ENCODE measurements at regions not wholly inside any gene's neighbourhood (a gene's known extent, or its start where the extent isn't known, plus 50 kb on each side); places are given as distances from the start of the nearest gene placed in this dataset.

GRCh38 chr13:73997964-73998363 is 136.2 kb downstream of the KLF12 start:
- Histone ChIP-seq H3K4ac (ENCODE audit: low read depth, low read length) (no peak overlapping the region), H3K9ac (ENCODE audit: low read depth, low read length) (no peak overlapping the region), H3K27me3 (ENCODE audit: control insufficient read depth, insufficient read depth, low read length) (no peaks in the 10 kb centered on the region), H3K9me1 (ENCODE audit: insufficient read depth, low read length) (peaks cover 5% of the 10 kb centered on the region; the same call in 1 of the 2 replicates), H2AK9ac (replicated peaks; ENCODE audit: low read depth, low read length, poor library complexity) (no peak overlapping the region), H3K18ac (ENCODE audit: low read depth, low read length) (no peak overlapping the region), H3K4me1 (ENCODE audit: control insufficient read depth, insufficient read depth, low read length) (no peaks in the 10 kb centered on the region), H3K4me3 (ENCODE audit: insufficient read depth, low read depth, low read length) (no peak overlapping the region), H3K9me3 (ENCODE audit: control insufficient read depth, insufficient read depth, low read length) (no peaks in the 10 kb centered on the region), H2BK120ac (ENCODE audit: low read depth, low read length) (no peak overlapping the region), H4K20me1 (ENCODE audit: insufficient read depth, low read length) (peaks cover 4% of the 10 kb centered on the region; the same call in 1 of the 2 replicates), H3K14ac (replicated peaks; ENCODE audit: low read depth, low read length) (no peak overlapping the region), H3K23ac (ENCODE audit: low read depth, low read length) (no peak overlapping the region), H3K36me3 (ENCODE audit: control insufficient read depth, insufficient read depth, low read length) (peaks cover under 1% of the 10 kb centered on the region; the same call in 1 of the 2 replicates), H4K5ac (ENCODE audit: low read depth, low read length) (no peak overlapping the region), H2AFZ (replicated peaks; ENCODE audit: low read length, poor library complexity) (no peak overlapping the region), H4K8ac (ENCODE audit: low read depth in 2 of 2, low read length in 2 of 2) (no peak overlapping the region), H3K27ac (ENCODE audit: insufficient read depth, low read length) (no peak overlapping the region), H2AK5ac (ENCODE audit: low read depth, low read length) (no peak overlapping the region), H3K79me1 (ENCODE audit: low read depth in 1 of 2, low read length in 2 of 2) (peaks cover 40 to 48% of the 10 kb centered on the region in 2 experiments), H2BK20ac (ENCODE audit: low read depth, low read length) (no peak overlapping the region), H4K91ac (ENCODE audit: insufficient read depth, low read depth, low read length) (no peak overlapping the region), H3K56ac (ENCODE audit: extremely low read depth, insufficient read depth, low read length) (no peak overlapping the region), H2BK5ac (ENCODE audit: low read depth, low read length, poor library complexity, severe bottlenecking) (no peak overlapping the region), H3K4me2 (ENCODE audit: low read depth, low read length) (no peak overlapping the region), H2BK15ac (ENCODE audit: low read depth, low read length) (no peak overlapping the region)
- in situ Hi-C loops (cut with MboI; ENCODE audit: low sequenced_read_pairs), result no loop called here
- TF ChIP-seq POLR2A (IDR thresholded peaks at IDR 0.05; ENCODE audit: low read depth, low read length), result no peak
- TF ChIP-seq MAFK (IDR thresholded peaks at IDR 0.05; ENCODE audit: low read depth, low read length), result no peak
- no peak for TF ChIP-seq RFX5 (IDR thresholded peaks at IDR 0.05; ENCODE audit: low read depth, low read length)
- no peak for TF ChIP-seq MAZ (IDR thresholded peaks at IDR 0.05; ENCODE audit: borderline replicate concordance, low read depth, low read length)
- TF ChIP-seq SMC3 (IDR thresholded peaks at IDR 0.05; ENCODE audit: low read depth, low read length), result no peak
- TF ChIP-seq RAD21 (IDR thresholded peaks at IDR 0.05; ENCODE audit: low read length), result no peak
- TF ChIP-seq MXI1 (IDR thresholded peaks at IDR 0.05; ENCODE audit: borderline replicate concordance, low read depth, low read length), result no peak
- TF ChIP-seq FOS (IDR thresholded peaks at IDR 0.05; ENCODE audit: low read depth, low read length), result no peak
- no peak for TF ChIP-seq USF2 (IDR thresholded peaks at IDR 0.05; ENCODE audit: low read depth, low read length)
- TF ChIP-seq CTCF (conservative IDR thresholded peaks at IDR 0.05; ENCODE audit: low read depth, low read length), result no peak
- no peak for TF ChIP-seq BHLHE40 (IDR thresholded peaks at IDR 0.05; ENCODE audit: low read depth, low read length)
- TF ChIP-seq ELK1 (IDR thresholded peaks at IDR 0.05; ENCODE audit: borderline replicate concordance, low read depth, low read length), result no peak
- TF ChIP-seq CEBPB (IDR thresholded peaks at IDR 0.05; ENCODE audit: low read depth, low read length), result no peak
- TF ChIP-seq RCOR1 (IDR thresholded peaks at IDR 0.05; ENCODE audit: insufficient replicate concordance, low read length), result no peak
- ATAC-seq (ENCODE audit: low read depth) (no peak), DNase-seq (no peak)
- no TSS peak for BruUV-seq (replicated peaks)
- intact Hi-C loops (cut with micrococcal nuclease), result no loop called here
- dilution Hi-C loops (cut with HindIII; ENCODE audit: low sequenced_read_pairs, unreplicated experiment), result no loop called here
- ChIA-PET POLR2A (ENCODE audit: unreplicated experiment) (no interaction called here), CTCF (no interaction called here)
